GM12878 (cell line): ENCODE measurements at regions not wholly inside any gene's neighbourhood (a gene's known extent, or its start where the extent isn't known, plus 50 kb on each side); places are given as distances from the start of the nearest gene placed in this dataset.

Source experiments
- ATAC-seq: fragments of 200-7000 bp; cut with Tn5 transposase; 3 replicates; pipeline ENCODE4 v1.9.1; 2020; ENCODE audit warnings: mild to moderate bottlenecking, moderate library complexity
- BruUV-seq: library from RNA; stranded (reverse); fragments of 400-500 nt; replicated peaks from 2 replicates; lab custom pipeline; 2021; lab: Mats Ljungman, UMichigan
- CTCF ChIA-PET: fragments of 300-600 bp; sonication (Branson Sonifier 250); formaldehyde crosslinking; extraction: SDS; loops from one replicate; lab custom pipeline; 2021; ENCODE audit warnings: inconsistent platforms; lab: Yijun Ruan, JAX
- POLR2A ChIA-PET: fragments of 350-600 bp; formaldehyde crosslinking; extraction: SDS; loops from one replicate; lab custom pipeline; 2021; ENCODE audit warnings: inconsistent platforms; lab: Charles Lee
- RAD21 ChIA-PET: fragments of 300-600 bp; sonication (Branson Sonifier 250); formaldehyde crosslinking; loops from one replicate; lab custom pipeline; 2023; ENCODE audit warnings: antibody characterized with exemption; ENCODE audit not compliant: unreplicated experiment; lab: Charles Lee
- SMC1A ChIA-PET: fragments of 300-600 bp; sonication (Branson Sonifier 250); formaldehyde crosslinking; loops from one replicate; lab custom pipeline; 2023; ENCODE audit not compliant: unreplicated experiment, uncharacterized antibody; lab: Charles Lee
- DNase-seq: peaks from one replicate; pipeline ENCODE4 v3.0.0-alpha.2; 2011; ENCODE audit warnings: low read depth, low spot score
- FAIRE-seq: peaks from 3 replicates; lab custom pipeline; 2011; peaks lifted over from hg19 to GRCh38; lab: Jason Lieb, UNC
- H2AFZ ChIP-seq: 2 replicates; pipeline ENCODE4 v1.6.0; 2011; ENCODE audit warnings: low read depth, low read length, control low read depth; ENCODE audit not compliant: control insufficient read depth
- H3K27ac ChIP-seq: 2 replicates; pipeline ENCODE4 v1.5.1; 2011; ENCODE audit warnings: control low read depth; ENCODE audit not compliant: control insufficient read depth, insufficient read depth
- H3K27me3 ChIP-seq, 2 experiments: replicated peaks in 1 of 2; 2 replicates each; pipeline versions ENCODE4 v1.6.0 to v1.6.1; 2011; ENCODE audit warnings: low read length in 1 of 2; ENCODE audit not compliant: control insufficient read depth in 2 of 2, insufficient read depth in 2 of 2
- H3K36me3 ChIP-seq, 2 experiments: 2 replicates each; pipeline ENCODE4 v1.5.1; 2011; ENCODE audit warnings: low read length in 1 of 2; ENCODE audit not compliant: control insufficient read depth in 2 of 2, insufficient read depth in 2 of 2
- H3K4me1 ChIP-seq: 2 replicates; pipeline ENCODE4 v1.6.1; 2011; ENCODE audit warnings: mild to moderate bottlenecking, low read length, moderate library complexity, mixed read lengths; ENCODE audit not compliant: control insufficient read depth, insufficient read depth
- H3K4me2 ChIP-seq: 2 replicates; pipeline ENCODE4 v1.6.0; 2011; ENCODE audit warnings: control low read depth; ENCODE audit not compliant: control insufficient read depth, insufficient read depth
- H3K4me3 ChIP-seq: fragments of 200-600 bp; sonication (generic); 2 replicates; pipeline ENCODE4 v1.5.1; 2016
- H3K79me2 ChIP-seq: 2 replicates; pipeline ENCODE4 v1.6.0; 2011; ENCODE audit warnings: low read length; ENCODE audit not compliant: control insufficient read depth, insufficient read depth
- H3K9ac ChIP-seq: 2 replicates; pipeline ENCODE4 v1.8.0; 2011; ENCODE audit warnings: low read length, control low read depth, mixed read lengths; ENCODE audit not compliant: control insufficient read depth, insufficient read depth
- H3K9me3 ChIP-seq: replicated peaks from 3 replicates; pipeline ENCODE4 v1.5.1; 2011; ENCODE audit warnings: mild to moderate bottlenecking, low read length; ENCODE audit not compliant: control insufficient read depth, insufficient read depth
- H4K20me1 ChIP-seq: 2 replicates; pipeline ENCODE4 v1.6.0; 2011; ENCODE audit not compliant: control insufficient read depth, insufficient read depth
- ATF7 ChIP-seq: fragments of 450-650 bp; IDR thresholded peaks from 2 replicates; pipeline ENCODE4 v1.6.1; 2016; ENCODE audit warnings: low read depth, mild to moderate bottlenecking
- BCL3 ChIP-seq: IDR thresholded peaks from 2 replicates; pipeline ENCODE4 v1.6.1; 2011; ENCODE audit warnings: borderline replicate concordance, low read depth, mild to moderate bottlenecking, moderate library complexity, low read length; ENCODE audit not compliant: insufficient read depth, poor library complexity, severe bottlenecking
- CEBPB ChIP-seq, 2 experiments: fragments of 150-350 bp in 1 of 2; IDR thresholded peaks; 2 replicates each; pipeline ENCODE4 v1.6.1; 2012 to 2014; ENCODE audit warnings: low read depth in 2 of 2, low read length in 2 of 2, borderline replicate concordance in 1 of 2, inconsistent platforms in 1 of 2
- DPF2 ChIP-seq: fragments of 450-650 bp; IDR thresholded peaks from 2 replicates; pipeline ENCODE4 v1.6.1; 2017; ENCODE audit warnings: mild to moderate bottlenecking
- ESRRA ChIP-seq: IDR thresholded peaks from 2 replicates; pipeline ENCODE4 v1.6.1; 2012; ENCODE audit warnings: mild to moderate bottlenecking, low read length, improper control_type of control experiment
- ETV6 ChIP-seq, 2 experiments: fragments of 450-650 bp in 1 of 2; IDR thresholded peaks in 1 of 2; conservative IDR thresholded peaks in 1 of 2; 2 replicates each; pipeline ENCODE4 v1.6.1; 2014; ENCODE audit warnings: antibody characterized with exemption in 1 of 2, borderline replicate concordance in 1 of 2, low read depth in 1 of 2, mild to moderate bottlenecking in 1 of 2, moderate library complexity in 1 of 2
- GABPA ChIP-seq: IDR thresholded peaks from 2 replicates; pipeline ENCODE4 v1.6.1; 2014; ENCODE audit warnings: antibody characterized with exemption, low read depth, mild to moderate bottlenecking, inconsistent platforms
- HCFC1 ChIP-seq: fragments of 150-350 bp; IDR thresholded peaks from 2 replicates; pipeline ENCODE4 v1.6.1; 2014; ENCODE audit warnings: low read length
- KLF5 ChIP-seq: fragments of 450-650 bp; IDR thresholded peaks from 2 replicates; pipeline ENCODE4 v1.6.1; 2014; ENCODE audit warnings: mild to moderate bottlenecking; ENCODE audit not compliant: partially characterized antibody
- MYC ChIP-seq: IDR thresholded peaks from 2 replicates; pipeline ENCODE4 v1.6.1; 2011; ENCODE audit warnings: mild to moderate bottlenecking, low read length, moderate library complexity, inconsistent platforms; ENCODE audit not compliant: insufficient read depth, insufficient replicate concordance, insufficient read length, severe bottlenecking
- NBN ChIP-seq: fragments of 450-650 bp; IDR thresholded peaks from 2 replicates; pipeline ENCODE4 v1.6.1; 2016
- NFYB ChIP-seq: IDR thresholded peaks from 2 replicates; pipeline ENCODE4 v1.6.1; 2011; ENCODE audit warnings: low read depth, mild to moderate bottlenecking, low read length, improper control_type of control experiment, moderate library complexity; ENCODE audit not compliant: insufficient read depth
- RAD21 ChIP-seq: IDR thresholded peaks from 2 replicates; pipeline ENCODE4 v1.6.1; 2011; ENCODE audit warnings: mild to moderate bottlenecking, low read depth, low read length, moderate library complexity; ENCODE audit not compliant: insufficient read depth
- SP1 ChIP-seq: IDR thresholded peaks from one replicate; pipeline ENCODE4 v1.6.1; 2011; ENCODE audit warnings: low read depth, low read length
- TCF7 ChIP-seq: IDR thresholded peaks from 2 replicates; pipeline ENCODE4 v1.6.1; 2014; ENCODE audit warnings: antibody characterized with exemption, borderline replicate concordance
- ZNF274 ChIP-seq: IDR thresholded peaks from one replicate; pipeline ENCODE4 v1.8.0; 2011; ENCODE audit not compliant: insufficient read length, insufficient read depth
- WGBS: methylation state at CpG from one replicate; pipeline ENCODE4 v1.1.6; 2016; ENCODE audit warnings: low lambda C conversion rate; ENCODE audit not compliant: insufficient replicate concordance, insufficient coverage; ENCODE audit errors: missing lambda C conversion rate; 5-methylcytosine and 5-hydroxymethylcytosine counted together
- in situ Hi-C: fragments of 300-500 bp; cut with MboI; formaldehyde crosslinking; loops from 9 replicates; pipeline ENCODE4 v1.14.3; 2018; ENCODE audit warnings: mixed read lengths
- intact Hi-C: fragments of 100-400 bp; cut with micrococcal nuclease; formaldehyde crosslinking; loops from one replicate; pipeline ENCODE4 v1.14.2; 2022; ENCODE audit not compliant: unreplicated experiment
- TF ChIP-seq, protein P1 (sequence below), 3 experiments: IDR thresholded peaks in 2 of 3; conservative IDR thresholded peaks in 1 of 3; 2 replicates each; pipeline ENCODE4 v1.5.1; 2011; ENCODE audit warnings: low read depth in 3 of 3, low read length in 3 of 3, mild to moderate bottlenecking in 3 of 3, control low read depth in 2 of 3, moderate library complexity in 2 of 3, inconsistent platforms in 1 of 3, mixed read lengths in 1 of 3; ENCODE audit not compliant: control insufficient read depth in 2 of 3, insufficient read depth in 1 of 3; ENCODE audit errors: extremely low read depth in 1 of 3
- TF ChIP-seq, protein P2 (sequence below): fragments of 450-650 bp; formaldehyde crosslinking; IDR thresholded peaks from 2 replicates; pipeline ENCODE4 v1.4.0; 2022; ENCODE audit warnings: mild to moderate bottlenecking, moderate library complexity

GRCh38 chr5:154652746-154653417 is 102.3 kb upstream of the LARP1 start:
- no peak overlapping the region for H3K27ac ChIP-seq
- RAD21 ChIA-PET = interaction anchor here (0.6 to 1.2 kb wide), 3 partner anchors 36 to 278 kb away, joined by 3 read pairs; no protein-coding TSS in a partner anchor
- no peak for DNase-seq
- no TSS peak for BruUV-seq
- no peaks in the 10 kb centered on the region for H4K20me1 ChIP-seq
- FAIRE-seq = no peak
- POLR2A ChIA-PET = no interaction called here
- no peak overlapping the region for H2AFZ ChIP-seq
- no peak overlapping the region for H3K9ac ChIP-seq
- H3K4me2 ChIP-seq = no peak overlapping the region
- intact Hi-C loops = loop anchor here (5.0 to 10.0 kb wide), 5 partner anchors 104 to 394 kb away; partner anchors contain the start of gene LARP1
- CTCF ChIA-PET = interaction anchor here (0.6 to 3.2 kb wide), 7 partner anchors 100 to 374 kb away, joined by 3 to 14 read pairs (median 3); no protein-coding TSS in a partner anchor
- no peaks in the 10 kb centered on the region for H3K9me3 ChIP-seq
- in situ Hi-C loops = no loop called here
- no peaks in the 10 kb centered on the region; a peak in 1 of 4 replicates for H3K27me3 ChIP-seq
- no peak for ATAC-seq
- H3K4me1 ChIP-seq = peaks cover 10% of the 10 kb centered on the region
- no peak overlapping the region for H3K4me3 ChIP-seq
- H3K36me3 ChIP-seq = no peaks in the 10 kb centered on the region
- SMC1A ChIA-PET = interaction anchor here (2.3 kb wide), 1 partner anchor 158 kb away, joined by 5 read pairs; no protein-coding TSS in a partner anchor
- WGBS = 71% methylated on average over 5 of the region's 5 CpGs
- no peaks in the 10 kb centered on the region for H3K79me2 ChIP-seq
- TF ChIP-seq SP1 (no peak), BCL3 (no peak), TCF7 (no peak), ETV6 (conservative IDR thresholded peaks at IDR 0.05 in 1 of 2, IDR thresholded peaks at IDR 0.05 in 1 of 2; ENCODE audit: borderline replicate concordance in 1 of 2, low read depth in 1 of 2) (no peak), ATF7 (no peak), NBN (no peak), DPF2 (no peak), MYC (no peak), CEBPB (IDR thresholded peaks at IDR 0.05; ENCODE audit: borderline replicate concordance in 1 of 2, low read depth in 2 of 2, low read length in 2 of 2) (no peak), ESRRA (no peak), ZNF274 (no peak), KLF5 (no peak), RAD21 (no peak), NFYB (no peak), GABPA (no peak), HCFC1 (no peak)
- TF ChIP-seq, protein P1, sequence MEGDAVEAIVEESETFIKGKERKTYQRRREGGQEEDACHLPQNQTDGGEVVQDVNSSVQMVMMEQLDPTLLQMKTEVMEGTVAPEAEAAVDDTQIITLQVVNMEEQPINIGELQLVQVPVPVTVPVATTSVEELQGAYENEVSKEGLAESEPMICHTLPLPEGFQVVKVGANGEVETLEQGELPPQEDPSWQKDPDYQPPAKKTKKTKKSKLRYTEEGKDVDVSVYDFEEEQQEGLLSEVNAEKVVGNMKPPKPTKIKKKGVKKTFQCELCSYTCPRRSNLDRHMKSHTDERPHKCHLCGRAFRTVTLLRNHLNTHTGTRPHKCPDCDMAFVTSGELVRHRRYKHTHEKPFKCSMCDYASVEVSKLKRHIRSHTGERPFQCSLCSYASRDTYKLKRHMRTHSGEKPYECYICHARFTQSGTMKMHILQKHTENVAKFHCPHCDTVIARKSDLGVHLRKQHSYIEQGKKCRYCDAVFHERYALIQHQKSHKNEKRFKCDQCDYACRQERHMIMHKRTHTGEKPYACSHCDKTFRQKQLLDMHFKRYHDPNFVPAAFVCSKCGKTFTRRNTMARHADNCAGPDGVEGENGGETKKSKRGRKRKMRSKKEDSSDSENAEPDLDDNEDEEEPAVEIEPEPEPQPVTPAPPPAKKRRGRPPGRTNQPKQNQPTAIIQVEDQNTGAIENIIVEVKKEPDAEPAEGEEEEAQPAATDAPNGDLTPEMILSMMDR (IDR thresholded peaks at IDR 0.05 in 2 of 3, conservative IDR thresholded peaks at IDR 0.05 in 1 of 3; ENCODE audit: control insufficient read depth in 2 of 3, extremely low read depth in 1 of 3, insufficient read depth in 1 of 3, low read depth in 3 of 3, low read length in 3 of 3) = no peak
- TF ChIP-seq, protein P2, sequence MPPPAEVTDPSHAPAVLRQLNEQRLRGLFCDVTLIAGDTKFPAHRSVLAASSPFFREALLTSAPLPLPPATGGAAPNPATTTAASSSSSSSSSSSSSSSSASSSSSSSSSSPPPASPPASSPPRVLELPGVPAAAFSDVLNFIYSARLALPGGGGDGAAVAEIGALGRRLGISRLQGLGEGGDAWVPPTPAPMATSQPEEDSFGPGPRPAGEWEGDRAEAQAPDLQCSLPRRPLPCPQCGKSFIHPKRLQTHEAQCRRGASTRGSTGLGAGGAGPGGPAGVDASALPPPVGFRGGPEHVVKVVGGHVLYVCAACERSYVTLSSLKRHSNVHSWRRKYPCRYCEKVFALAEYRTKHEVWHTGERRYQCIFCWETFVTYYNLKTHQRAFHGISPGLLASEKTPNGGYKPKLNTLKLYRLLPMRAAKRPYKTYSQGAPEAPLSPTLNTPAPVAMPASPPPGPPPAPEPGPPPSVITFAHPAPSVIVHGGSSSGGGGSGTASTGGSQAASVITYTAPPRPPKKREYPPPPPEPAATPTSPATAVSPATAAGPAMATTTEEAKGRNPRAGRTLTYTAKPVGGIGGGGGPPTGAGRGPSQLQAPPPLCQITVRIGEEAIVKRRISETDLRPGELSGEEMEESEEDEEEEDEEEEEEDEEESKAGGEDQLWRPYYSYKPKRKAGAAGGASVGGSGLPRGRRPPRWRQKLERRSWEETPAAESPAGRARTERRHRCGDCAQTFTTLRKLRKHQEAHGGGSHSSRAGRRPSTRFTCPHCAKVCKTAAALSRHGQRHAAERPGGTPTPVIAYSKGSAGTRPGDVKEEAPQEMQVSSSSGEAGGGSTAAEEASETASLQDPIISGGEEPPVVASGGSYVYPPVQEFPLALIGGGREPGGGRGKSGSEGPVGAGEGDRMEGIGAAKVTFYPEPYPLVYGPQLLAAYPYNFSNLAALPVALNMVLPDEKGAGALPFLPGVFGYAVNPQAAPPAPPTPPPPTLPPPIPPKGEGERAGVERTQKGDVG = no peak
